ENCODE measurements at regions not wholly inside any gene's neighbourhood (a gene's known extent, or its start where the extent isn't known, plus 50 kb on each side); places are given as distances from the start of the nearest gene placed in this dataset.

- intact Hi-C loops (cut with DNase I), result loop anchor here in 1 of 10 donors (10.0 kb wide), 1 partner anchor 102 kb away; no protein-coding TSS in a partner anchor
- no peaks in the 10 kb centered on the region for H3K9me3 ChIP-seq
- no peak overlapping the region for H3K27ac ChIP-seq
- no peak overlapping the region for H3K4me3 ChIP-seq
- H3K36me3 ChIP-seq, result no peaks in the 10 kb centered on the region
- peaks cover 0 to 50% (median 40%) of the 10 kb centered on the region in 9 donors for H3K4me1 ChIP-seq
- no peaks in the 10 kb centered on the region for H3K27me3 ChIP-seq
- no peak for TF ChIP-seq CTCF (IDR thresholded peaks at IDR 0.05)
- ATAC-seq, result no peak
- WGBS, 2 donors, result 70 to 78% methylated on average over 2 of the region's 2 CpGs
- DNase-seq, result no peak
Observed at GRCh38 chr13:50592412-50593155, 250.9 kb downstream of the DLEU7 start.

- Histone ChIP-seq H3K4me1 (peaks cover 0 to 57% (median 42%) of the 10 kb centered on the region in 9 donors), H3K36me3 (no peaks in the 10 kb centered on the region), H3K27me3 (no peaks in the 10 kb centered on the region), H3K27ac (no peak overlapping the region), H3K4me3 (no peak overlapping the region), H3K9me3 (no peaks in the 10 kb centered on the region)
- intact Hi-C loops (cut with DNase I), result loop anchor here in 1 of 10 donors (10.0 kb wide), 1 partner anchor 102 kb away; no protein-coding TSS in a partner anchor
- DNase-seq (no peak), ATAC-seq (no peak)
- TF ChIP-seq CTCF (IDR thresholded peaks at IDR 0.05), result no peak
- WGBS, 2 donors, result 84% methylated on average over 1 of the region's 1 CpG
Observed at GRCh38 chr13:50593207-50593606, 250.3 kb downstream of the DLEU7 start.

- peak overlapping the region in 1 of 10 donors; percentile 3 for H3K4me3 ChIP-seq
Observed at GRCh38 chr13:50594276-50595051, 249.0 kb downstream of the DLEU7 start.

More at GRCh38 chr13:50594276-50595051, 249.0 kb downstream of the DLEU7 start:
- ATAC-seq (peak in 1 of 8 donors; percentile 11), DNase-seq (no peak)
- Histone ChIP-seq H3K9me3 (no peaks in the 10 kb centered on the region), H3K27ac (peak overlapping the region in 5 of 10 donors; percentile 18 to 68 (median 56)), H3K4me1 (peaks cover 0 to 60% (median 46%) of the 10 kb centered on the region in 9 donors), H3K27me3 (no peaks in the 10 kb centered on the region), H3K36me3 (no peaks in the 10 kb centered on the region)
- WGBS, 2 donors, result 67 to 72% methylated on average over 11 of the region's 11 CpGs
- intact Hi-C loops (cut with DNase I), result loop anchor here in 3 of 10 donors (5.0 to 10.0 kb wide), 5 partner anchors 83 to 208 kb away; no protein-coding TSS in a partner anchor
- no peak for TF ChIP-seq CTCF (IDR thresholded peaks at IDR 0.05)
